MM.1S (cell line): ENCODE measurements at regions not wholly inside any gene's neighbourhood (a gene's known extent, or its start where the extent isn't known, plus 50 kb on each side); places are given as distances from the start of the nearest gene placed in this dataset.

Experiments used
- DNase-seq: peaks from one replicate; pipeline ENCODE4 v3.0.0-alpha.2; 2015
- H2AFZ ChIP-seq: fragments of 300-600 bp; sonication (generic); 2 replicates; pipeline ENCODE4 v1.6.0; 2016; ENCODE audit warnings: antibody characterized with exemption, low read length
- H3F3A ChIP-seq: fragments of 300-600 bp; sonication (generic); 2 replicates; pipeline ENCODE4 v1.6.1; 2016; ENCODE audit warnings: mild to moderate bottlenecking, antibody characterized with exemption, low read length, moderate library complexity, mixed read lengths; ENCODE audit not compliant: insufficient read depth
- H3K27ac ChIP-seq: fragments of 300-600 bp; sonication (generic); 2 replicates; pipeline ENCODE4 v1.5.1; 2016; ENCODE audit warnings: mild to moderate bottlenecking, low read length
- H3K27me3 ChIP-seq: fragments of 300-600 bp; sonication (generic); replicated peaks from 2 replicates; pipeline ENCODE4 v1.6.0; 2016; ENCODE audit warnings: low read length; ENCODE audit not compliant: insufficient read depth
- H3K36me3 ChIP-seq: fragments of 300-600 bp; sonication (generic); replicated peaks from 2 replicates; pipeline ENCODE4 v1.6.1; 2016; ENCODE audit warnings: mild to moderate bottlenecking, low read length, mixed read lengths; ENCODE audit not compliant: insufficient read depth
- H3K4me1 ChIP-seq: fragments of 300-600 bp; sonication (generic); 2 replicates; pipeline ENCODE4 v1.6.1; 2016; ENCODE audit warnings: low read length, mixed read lengths
- H3K4me2 ChIP-seq: fragments of 300-600 bp; sonication (generic); 2 replicates; pipeline ENCODE4 v1.6.0; 2016; ENCODE audit warnings: low read depth, low read length
- H3K4me3 ChIP-seq: fragments of 300-600 bp; sonication (generic); 2 replicates; pipeline ENCODE4 v1.5.1; 2016; ENCODE audit warnings: low read length, mixed read lengths
- H3K79me2 ChIP-seq: fragments of 300-600 bp; sonication (generic); 2 replicates; pipeline ENCODE4 v1.6.1; 2016; ENCODE audit warnings: mixed run types, low read length, mixed read lengths
- H3K9ac ChIP-seq: fragments of 300-600 bp; sonication (generic); 2 replicates; pipeline ENCODE4 v1.6.1; 2016; ENCODE audit warnings: low read length, mixed read lengths
- H3K9me2 ChIP-seq: fragments of 300-600 bp; sonication (generic); replicated peaks from 2 replicates; pipeline ENCODE4 v1.6.1; 2016; ENCODE audit warnings: mild to moderate bottlenecking, low read length, mixed read lengths; ENCODE audit not compliant: insufficient read depth
- H3K9me3 ChIP-seq: fragments of 300-600 bp; sonication (generic); replicated peaks from 2 replicates; pipeline ENCODE4 v1.6.1; 2016; ENCODE audit warnings: mild to moderate bottlenecking, low read length, mixed read lengths; ENCODE audit not compliant: insufficient read depth
- H4K20me1 ChIP-seq: fragments of 300-600 bp; sonication (generic); 2 replicates; pipeline ENCODE4 v1.6.1; 2016; ENCODE audit warnings: mild to moderate bottlenecking, low read length, moderate library complexity, mixed read lengths; ENCODE audit not compliant: insufficient read depth
- CTCF ChIP-seq: fragments of 300-600 bp; sonication (generic); IDR thresholded peaks from 2 replicates; pipeline ENCODE4 v1.5.1; 2016; ENCODE audit warnings: antibody characterized with exemption, low read length, mixed read lengths
- EZH2 ChIP-seq: fragments of 300-600 bp; sonication (generic); optimal IDR thresholded peaks from 2 replicates; pipeline ENCODE3; 2017; ENCODE audit warnings: low read depth, mild to moderate bottlenecking, antibody characterized with exemption, low read length, mixed read lengths
- EZH2phosphoT487 ChIP-seq: fragments of 300-600 bp; sonication (generic); IDR thresholded peaks from 2 replicates; pipeline ENCODE4 v1.6.1; 2018; ENCODE audit warnings: antibody characterized with exemption, low read length

GRCh38 chr5:174801798-174802197 lies 77.4 kb downstream of the MSX2 start:
- Histone ChIP-seq H3K27ac (no peak overlapping the region), H3K27me3 (no peaks in the 10 kb centered on the region), H3K4me1 (no peaks in the 10 kb centered on the region), H3K9ac (no peak overlapping the region), H3K9me2 (no peaks in the 10 kb centered on the region), H4K20me1 (no peaks in the 10 kb centered on the region), H3K4me3 (no peak overlapping the region), H3K4me2 (no peak overlapping the region), H3F3A (no peaks in the 10 kb centered on the region), H3K9me3 (no peaks in the 10 kb centered on the region), H2AFZ (no peak overlapping the region), H3K36me3 (no peaks in the 10 kb centered on the region), H3K79me2 (no peaks in the 10 kb centered on the region)
- DNase-seq: no peak
- no peak for TF ChIP-seq EZH2
- no peak for TF ChIP-seq EZH2phosphoT487
- no peak for TF ChIP-seq CTCF

- no peak overlapping the region for H3K4me3 ChIP-seq
- H3K9me2 ChIP-seq: no peaks in the 10 kb centered on the region
- H4K20me1 ChIP-seq: no peaks in the 10 kb centered on the region
- no peaks in the 10 kb centered on the region for H3K27me3 ChIP-seq
- H3K9me3 ChIP-seq: no peaks in the 10 kb centered on the region
- no peaks in the 10 kb centered on the region for H3F3A ChIP-seq
- no peaks in the 10 kb centered on the region for H3K79me2 ChIP-seq
- no peak overlapping the region for H2AFZ ChIP-seq
- H3K36me3 ChIP-seq: no peaks in the 10 kb centered on the region
- TF ChIP-seq CTCF (no peak), EZH2phosphoT487 (no peak), EZH2 (no peak)
- no peak overlapping the region for H3K4me2 ChIP-seq
- no peaks in the 10 kb centered on the region for H3K4me1 ChIP-seq
- no peak overlapping the region for H3K27ac ChIP-seq
- DNase-seq: no peak
- H3K9ac ChIP-seq: no peak overlapping the region
Observed at GRCh38 chr5:174800435-174800834, 76.1 kb downstream of the MSX2 start.

- H3K9ac ChIP-seq: no peak overlapping the region
- H3F3A ChIP-seq: no peaks in the 10 kb centered on the region
- no peaks in the 10 kb centered on the region for H3K4me1 ChIP-seq
- H4K20me1 ChIP-seq: no peaks in the 10 kb centered on the region
- H3K9me2 ChIP-seq: no peaks in the 10 kb centered on the region
- H3K4me3 ChIP-seq: no peak overlapping the region
- H3K27me3 ChIP-seq: no peaks in the 10 kb centered on the region
- no peaks in the 10 kb centered on the region for H3K36me3 ChIP-seq
- DNase-seq: no peak
- TF ChIP-seq EZH2phosphoT487 (no peak), CTCF (no peak), EZH2 (no peak)
- no peak overlapping the region for H3K27ac ChIP-seq
- no peak overlapping the region for H2AFZ ChIP-seq
- H3K9me3 ChIP-seq: no peaks in the 10 kb centered on the region
- H3K4me2 ChIP-seq: no peak overlapping the region
- no peaks in the 10 kb centered on the region for H3K79me2 ChIP-seq
Observed at GRCh38 chr5:174799121-174799520, 74.7 kb downstream of the MSX2 start.

GRCh38 chr5:174798551-174798951 lies 74.2 kb downstream of the MSX2 start:
- Histone ChIP-seq H3K4me3 (no peak overlapping the region), H3K27ac (no peak overlapping the region), H3K9me2 (no peaks in the 10 kb centered on the region), H3K9me3 (no peaks in the 10 kb centered on the region), H3K79me2 (no peaks in the 10 kb centered on the region), H2AFZ (no peak overlapping the region), H4K20me1 (no peaks in the 10 kb centered on the region), H3F3A (no peaks in the 10 kb centered on the region), H3K9ac (no peak overlapping the region), H3K4me2 (no peak overlapping the region), H3K4me1 (no peaks in the 10 kb centered on the region), H3K27me3 (no peaks in the 10 kb centered on the region), H3K36me3 (no peaks in the 10 kb centered on the region)
- no peak for DNase-seq
- no peak for TF ChIP-seq CTCF
- TF ChIP-seq EZH2phosphoT487: no peak
- TF ChIP-seq EZH2: no peak
